Ramos (cell line): ENCODE measurements at regions not wholly inside any gene's neighbourhood (a gene's known extent, or its start where the extent isn't known, plus 50 kb on each side); places are given as distances from the start of the nearest gene placed in this dataset.

Experiments used
- in situ Hi-C: fragments of 300-500 bp; cut with MboI; formaldehyde crosslinking; loops from one replicate; pipeline ENCODE4 v1.14.3; 2022; ENCODE audit warnings: low sequenced_read_pairs; ENCODE audit not compliant: unreplicated experiment

DNA sequence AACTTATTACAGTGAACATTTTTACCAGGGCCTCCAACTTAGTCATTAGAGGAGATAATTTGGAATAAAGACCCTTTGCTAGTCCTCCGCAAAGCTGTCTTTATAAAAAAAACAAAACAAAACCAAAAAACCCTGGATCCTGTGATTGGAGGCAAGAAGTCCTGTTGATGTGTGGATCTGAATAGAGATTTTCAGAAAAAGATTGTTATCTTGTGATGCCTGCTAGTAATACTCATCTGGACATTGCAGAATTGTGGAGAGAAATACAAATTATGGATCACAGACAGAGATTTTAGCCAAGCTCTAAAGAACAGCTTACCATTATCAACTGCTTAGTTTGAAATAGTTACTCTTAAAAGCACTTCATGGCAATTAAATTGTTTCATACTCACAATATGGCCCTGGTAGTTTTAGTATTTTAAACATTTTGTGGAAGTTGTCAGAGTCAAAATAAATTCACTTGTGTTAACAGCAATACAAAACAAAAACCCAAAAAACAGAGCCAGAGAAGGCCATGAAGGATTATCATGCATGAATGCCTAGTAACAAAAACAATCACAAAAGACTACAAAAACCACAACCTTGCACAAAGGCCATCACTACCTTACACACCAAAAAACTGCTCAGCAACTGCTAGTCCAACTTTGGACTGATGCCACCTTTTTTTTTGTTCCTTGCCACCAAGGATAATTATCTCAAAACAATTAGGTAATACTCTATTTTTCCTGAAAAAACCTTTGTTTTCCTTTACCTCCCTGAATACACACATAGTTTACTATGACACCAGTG is 514.5 kb upstream of the SLIT2 start:
- in situ Hi-C loops = no loop called here

DNA sequence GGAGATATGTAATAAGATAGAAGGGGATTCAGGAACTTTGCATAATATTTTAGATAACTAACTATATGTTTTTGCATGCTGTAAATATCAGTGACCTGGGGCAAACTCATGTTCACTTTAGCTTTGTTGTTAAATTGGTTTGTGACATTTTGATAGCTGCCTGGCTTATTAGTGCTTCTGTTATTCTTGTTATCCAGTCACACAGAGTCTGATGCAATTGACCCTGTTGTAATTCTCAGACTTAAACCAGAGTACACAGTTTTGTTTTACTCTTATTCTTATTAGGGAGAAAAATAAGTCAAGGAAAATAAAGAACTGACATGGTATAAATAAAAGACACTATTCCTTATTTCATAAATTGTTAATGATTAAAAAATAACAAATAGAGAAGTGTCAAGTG is 516.7 kb upstream of the SLIT2 start:
- in situ Hi-C loops = no loop called here

DNA sequence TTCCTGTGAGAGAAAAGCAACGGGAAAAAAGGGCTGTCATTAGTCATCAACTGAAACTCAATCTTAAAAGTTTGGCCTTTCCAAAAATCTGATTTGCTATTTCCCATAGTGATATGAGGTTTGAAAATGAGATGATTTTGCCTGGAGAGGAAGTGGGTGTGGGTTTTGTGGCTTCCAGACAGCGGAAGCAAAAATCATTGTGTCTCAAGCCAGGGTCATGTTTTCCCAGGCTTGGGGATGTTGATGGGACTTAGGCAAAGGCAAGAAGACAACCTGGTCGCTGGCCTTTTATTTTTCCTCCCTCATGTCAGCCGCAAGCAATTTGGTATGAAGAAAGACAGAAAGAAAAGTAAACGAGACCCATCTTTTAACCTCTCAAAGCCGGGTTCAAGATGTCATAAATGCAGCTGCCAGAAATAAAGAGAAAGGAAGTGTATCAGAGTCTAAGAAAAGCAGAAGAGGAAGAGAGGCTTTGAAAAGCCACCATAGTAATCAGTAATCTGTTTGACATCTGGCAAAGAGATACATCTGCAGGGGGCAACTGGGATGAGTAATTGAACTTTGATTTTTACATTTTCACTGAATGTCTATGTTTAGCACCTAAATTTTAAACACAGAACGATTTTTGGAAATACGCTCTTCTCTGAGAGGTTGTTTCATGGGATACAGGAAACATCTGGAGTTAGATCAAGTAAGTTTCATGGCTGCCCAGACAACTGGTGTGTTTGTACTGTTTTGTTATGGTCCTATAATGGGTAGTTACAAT is 521.6 kb upstream of the SLIT2 start:
- in situ Hi-C loops = no loop called here

DNA sequence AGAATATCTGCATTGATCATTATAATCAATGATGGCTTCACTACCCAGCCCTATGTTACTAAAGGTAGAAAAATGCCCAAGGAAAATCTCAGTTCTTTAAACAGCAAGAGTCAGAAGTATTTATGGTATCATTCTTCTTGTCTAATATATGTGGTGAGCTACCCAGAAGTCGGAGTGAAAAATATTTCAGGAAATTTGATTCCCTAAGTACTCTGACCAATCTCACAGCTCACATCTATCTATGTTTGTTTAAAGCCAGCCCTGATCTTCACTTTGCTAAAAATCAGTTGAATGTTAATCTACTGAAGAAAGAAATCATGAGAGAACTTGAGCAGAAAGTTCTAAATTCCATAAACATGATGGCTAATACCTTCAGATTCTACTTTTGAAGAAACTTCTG is 522.9 kb upstream of the SLIT2 start:
- in situ Hi-C loops = no loop called here

DNA sequence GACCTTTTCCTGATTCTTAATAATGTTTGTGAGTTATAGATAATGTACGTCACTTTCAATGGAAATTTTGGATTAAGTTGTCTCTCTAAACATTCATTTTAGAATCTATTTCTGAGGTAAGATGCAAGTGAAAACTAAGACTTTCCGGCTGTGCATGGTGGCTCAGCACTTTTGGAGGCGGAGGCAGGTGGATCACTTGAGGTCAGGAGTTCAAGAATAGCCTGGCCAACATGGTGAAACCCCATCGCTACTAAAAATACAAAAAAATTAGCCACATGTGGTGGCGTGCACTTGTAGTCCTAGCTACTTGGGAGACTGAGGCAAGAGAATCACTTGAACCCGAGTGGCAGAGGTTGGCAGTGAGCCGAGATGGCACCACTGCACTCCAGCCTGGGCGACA is 524.6 kb upstream of the SLIT2 start:
- in situ Hi-C loops = no loop called here

DNA sequence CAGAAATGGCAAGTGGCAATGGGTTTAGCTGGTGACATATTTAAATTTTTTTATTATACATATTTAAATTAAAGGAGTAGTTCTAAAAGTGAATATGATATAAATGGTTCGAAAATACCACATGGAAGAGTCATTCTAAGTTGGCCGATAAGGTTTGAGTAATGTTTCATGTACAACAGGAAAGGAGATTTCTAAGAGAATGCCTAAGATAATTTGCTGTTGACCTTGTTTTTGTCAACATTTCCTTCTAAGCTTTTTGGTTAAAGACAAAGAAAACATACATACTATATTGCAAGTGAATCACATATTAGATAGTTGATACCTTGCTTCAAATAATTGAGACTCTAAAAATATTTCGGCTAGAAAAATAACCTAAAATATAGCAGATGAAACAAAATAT is 526.6 kb upstream of the SLIT2 start:
- in situ Hi-C loops = no loop called here

DNA sequence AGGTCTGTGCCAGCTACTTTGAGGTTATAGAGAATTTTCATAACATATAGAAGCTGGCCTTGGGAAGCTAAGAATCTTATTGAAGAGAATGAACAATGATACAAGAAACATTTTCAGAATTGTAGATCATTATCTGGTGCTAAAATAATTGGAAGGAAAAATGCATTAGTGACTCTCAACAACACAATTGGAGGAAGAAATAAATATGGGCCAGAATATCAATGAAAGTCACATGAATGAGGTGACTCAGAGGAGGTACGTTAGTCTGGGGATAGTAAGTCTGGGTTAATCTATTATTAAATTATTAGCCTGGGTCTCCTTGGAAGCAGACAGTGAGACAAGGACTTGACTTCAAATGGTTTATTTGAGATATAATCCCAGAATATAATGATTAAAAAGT is 529.3 kb upstream of the SLIT2 start:
- in situ Hi-C loops = no loop called here

DNA sequence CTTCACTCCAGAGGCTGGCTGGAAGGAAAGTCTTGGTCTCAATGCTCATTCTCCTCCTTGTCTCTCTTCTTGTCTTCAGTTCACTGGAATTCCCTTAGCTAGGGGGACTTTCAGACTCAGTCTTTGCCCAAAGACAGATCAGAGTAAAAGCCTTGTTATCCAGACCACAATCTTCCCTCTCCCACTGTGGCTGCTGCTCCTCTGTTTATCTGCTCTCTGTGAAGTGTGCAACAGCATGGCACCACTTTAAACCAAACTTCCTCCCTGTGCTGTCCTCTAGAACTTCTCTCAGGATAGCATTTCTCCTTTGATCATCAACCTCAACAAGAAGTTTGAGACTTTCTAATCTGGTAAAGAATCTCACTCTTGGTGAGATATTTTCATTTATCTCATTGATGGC is 530.1 kb upstream of the SLIT2 start:
- in situ Hi-C loops = no loop called here

DNA sequence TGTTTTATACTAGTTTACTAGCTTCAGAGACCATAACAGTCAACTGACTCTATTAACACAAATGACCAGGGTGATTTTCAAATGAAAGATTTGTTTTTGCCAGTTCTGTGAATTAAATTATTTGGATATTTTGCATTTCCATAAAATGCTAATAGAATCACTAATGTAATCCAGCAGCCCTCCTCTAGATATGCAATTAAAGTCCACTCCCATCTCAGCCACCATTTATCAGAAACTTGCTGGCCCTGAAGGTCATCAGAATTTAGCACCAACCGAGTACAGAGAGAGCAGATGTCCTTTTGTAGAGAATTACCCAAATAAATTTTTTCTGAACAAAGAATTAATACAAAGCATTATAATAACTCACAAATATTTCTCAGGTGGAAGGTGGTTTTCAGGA is 531.1 kb upstream of the SLIT2 start:
- in situ Hi-C loops = no loop called here

DNA sequence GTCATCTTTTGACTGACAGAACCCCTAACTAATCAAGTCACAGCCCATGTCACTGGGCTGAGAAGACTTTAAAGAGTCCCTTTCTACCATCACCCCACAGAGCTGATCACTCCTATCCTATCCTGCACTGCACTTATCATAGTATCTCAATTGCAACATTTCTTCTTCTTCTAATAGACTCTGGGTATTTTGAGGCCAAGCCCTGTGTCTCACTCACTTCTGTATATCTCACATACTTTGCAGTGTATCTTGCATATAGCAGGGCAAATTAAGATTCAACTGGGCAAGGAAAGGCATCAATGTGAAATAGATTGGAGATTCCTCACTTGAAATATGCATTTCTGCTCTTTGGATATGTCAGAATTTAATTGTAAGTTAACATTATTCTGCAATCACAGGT is 531.5 kb upstream of the SLIT2 start:
- in situ Hi-C loops = no loop called here

DNA sequence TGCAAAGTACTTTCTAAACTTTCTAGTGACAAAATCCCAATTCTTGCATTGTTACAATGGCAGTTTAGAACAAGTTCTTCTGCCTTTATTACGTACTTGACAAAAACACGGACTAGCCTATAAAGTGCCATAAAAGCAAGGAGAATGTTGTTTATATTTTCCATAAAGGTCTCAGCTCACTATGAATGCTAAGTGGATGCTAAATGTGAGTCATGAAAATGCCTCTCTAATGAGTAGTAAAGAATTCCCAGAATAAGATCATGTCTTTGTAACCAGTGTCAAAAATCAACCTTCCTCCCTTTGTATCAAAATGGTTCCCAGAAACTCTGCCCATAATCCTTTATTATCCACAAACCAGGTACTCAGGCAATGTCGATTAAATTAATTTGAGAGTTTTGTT is 539.8 kb upstream of the SLIT2 start:
- in situ Hi-C loops = no loop called here

DNA sequence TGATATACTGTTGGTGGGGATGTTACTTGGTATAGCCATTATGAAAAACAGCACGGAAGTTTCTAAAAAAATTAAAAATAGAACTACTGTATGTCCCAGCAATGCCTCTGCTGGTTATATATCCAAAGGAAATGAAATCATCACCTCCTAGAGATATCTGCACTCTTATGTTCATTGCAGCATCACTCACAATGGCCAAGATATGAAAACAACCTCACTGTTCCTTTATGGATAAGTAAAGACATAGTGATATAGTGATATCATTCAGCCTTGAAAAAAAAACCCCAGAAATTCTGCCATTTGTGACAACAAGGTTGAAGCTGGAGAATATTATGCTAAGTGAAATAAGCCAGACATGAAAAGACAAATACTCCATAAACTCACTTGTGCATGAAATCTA is 543.8 kb upstream of the SLIT2 start:
- in situ Hi-C loops = no loop called here

DNA sequence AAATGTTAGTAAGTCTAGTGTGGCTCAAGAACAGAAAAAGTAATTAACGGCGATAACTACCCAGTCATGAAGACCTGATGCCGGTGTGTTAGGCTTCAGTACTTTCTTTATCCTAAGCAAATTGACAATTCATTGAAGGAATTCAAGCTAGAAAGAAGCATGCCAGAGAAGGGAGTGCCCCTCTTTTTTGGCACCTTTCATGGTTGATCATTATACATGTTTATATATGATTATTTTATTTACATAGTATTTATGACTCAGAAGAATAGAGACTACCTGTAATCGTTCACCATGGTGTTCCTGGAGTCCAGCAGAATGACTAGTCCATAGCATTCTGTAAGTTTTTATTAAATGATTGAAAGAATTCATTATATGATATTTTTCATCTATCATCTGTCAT is 548.3 kb upstream of the SLIT2 start:
- in situ Hi-C loops = no loop called here

DNA sequence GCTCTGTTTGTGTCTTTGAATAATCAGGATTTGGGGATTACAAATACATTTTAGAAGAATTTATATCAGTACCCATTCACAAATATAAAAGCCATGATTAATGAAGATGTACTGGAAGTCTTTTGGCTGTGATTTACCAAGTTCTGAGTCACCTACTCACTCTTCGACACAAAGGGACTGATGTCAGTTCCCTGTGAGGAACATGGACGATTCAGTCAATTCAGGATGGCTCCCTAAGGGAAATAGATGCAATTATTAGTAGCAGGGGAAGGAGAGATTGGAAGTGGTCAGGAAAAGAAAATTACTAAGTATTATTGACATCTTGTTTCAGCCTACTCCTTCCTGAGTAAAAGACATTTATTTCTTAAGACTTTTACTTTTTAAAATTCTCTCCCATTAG is 550.7 kb upstream of the SLIT2 start:
- in situ Hi-C loops = no loop called here

DNA sequence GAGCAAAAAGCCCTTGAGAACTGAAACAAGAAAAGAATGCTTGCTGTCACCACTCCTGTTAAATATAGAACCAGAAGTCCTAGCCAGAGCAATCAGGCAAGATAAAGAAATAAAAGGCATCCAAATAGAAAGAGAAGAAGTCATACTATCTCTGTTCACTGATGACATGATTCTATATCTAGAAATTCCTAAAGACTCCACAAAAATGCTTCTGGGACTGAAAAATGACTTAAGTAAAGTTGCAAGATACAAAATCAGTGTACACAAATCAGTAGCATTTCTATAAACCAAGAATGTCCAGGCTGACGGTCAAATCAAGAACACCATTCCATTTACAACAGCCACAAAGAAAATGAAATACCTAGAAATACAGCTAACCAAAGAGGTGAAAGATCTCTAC is 552.7 kb upstream of the SLIT2 start:
- in situ Hi-C loops = no loop called here

DNA sequence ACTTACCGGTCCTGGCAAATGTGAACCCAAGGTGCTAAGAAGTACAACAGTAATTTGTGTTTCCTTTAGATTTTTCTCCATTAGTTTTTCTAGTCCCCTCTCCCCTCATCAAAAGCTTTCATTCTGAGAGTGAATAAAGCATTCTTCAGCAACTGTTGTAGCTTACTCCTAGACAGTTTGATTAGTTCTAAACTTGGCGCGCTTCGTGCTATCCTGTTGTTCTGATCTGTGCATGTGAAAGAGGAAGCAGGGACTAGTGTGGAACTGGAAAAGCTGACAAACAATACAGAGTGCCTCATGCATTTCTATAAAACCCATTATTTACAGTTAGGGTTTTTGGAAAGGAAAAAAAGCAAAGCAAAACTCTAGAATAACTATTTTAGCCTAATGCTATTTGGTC is 556.9 kb upstream of the SLIT2 start:
- in situ Hi-C loops = no loop called here

DNA sequence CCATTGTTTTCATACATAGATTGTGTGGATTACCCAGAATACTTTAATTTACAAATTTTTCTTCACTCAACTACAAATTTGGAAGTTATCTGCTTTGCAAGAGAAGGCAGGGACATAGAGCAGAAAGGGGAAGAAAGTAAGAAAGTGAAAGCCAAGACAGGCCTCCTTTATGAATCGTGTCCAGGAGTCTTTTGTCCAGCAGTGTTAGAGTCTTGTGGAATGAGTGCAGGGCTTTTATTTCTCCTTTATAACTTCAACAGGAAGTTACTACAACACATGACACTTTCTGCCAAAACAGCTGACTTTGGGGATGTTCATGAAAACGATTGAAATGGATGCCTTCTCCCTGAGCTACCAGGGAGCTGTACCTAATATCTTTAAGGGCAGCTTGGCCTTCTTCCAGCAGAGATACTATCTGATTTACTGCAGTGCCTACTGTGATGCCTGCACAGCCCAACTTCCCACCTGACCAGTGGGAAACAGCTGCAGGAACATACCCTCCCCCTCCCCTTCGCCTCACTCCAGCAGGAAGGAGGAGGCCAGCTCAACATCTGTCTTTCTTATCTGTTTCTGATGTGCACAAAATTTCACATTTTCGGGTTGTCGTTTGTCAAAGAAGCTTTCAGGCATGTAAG is 557.7 kb upstream of the SLIT2 start:
- in situ Hi-C loops = no loop called here

DNA sequence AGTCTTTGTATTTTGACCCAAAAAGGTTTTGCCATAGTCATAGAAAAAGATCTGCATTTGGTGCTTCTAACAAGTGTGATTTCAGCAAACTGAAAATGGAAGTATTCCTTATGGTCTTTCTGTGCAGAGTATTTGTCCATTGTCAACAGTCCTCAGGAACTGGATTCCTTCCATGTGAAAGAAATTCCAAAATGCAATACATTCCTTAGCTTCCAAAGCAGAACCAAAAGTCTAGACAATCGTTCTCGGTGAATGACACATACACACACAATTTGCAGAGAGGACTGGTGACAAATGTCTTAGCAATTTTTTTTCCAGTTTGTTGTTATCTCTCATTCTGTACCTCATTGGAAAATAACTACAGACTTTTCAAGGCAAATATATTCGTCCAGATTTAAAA is 562.2 kb upstream of the SLIT2 start:
- in situ Hi-C loops = no loop called here

DNA sequence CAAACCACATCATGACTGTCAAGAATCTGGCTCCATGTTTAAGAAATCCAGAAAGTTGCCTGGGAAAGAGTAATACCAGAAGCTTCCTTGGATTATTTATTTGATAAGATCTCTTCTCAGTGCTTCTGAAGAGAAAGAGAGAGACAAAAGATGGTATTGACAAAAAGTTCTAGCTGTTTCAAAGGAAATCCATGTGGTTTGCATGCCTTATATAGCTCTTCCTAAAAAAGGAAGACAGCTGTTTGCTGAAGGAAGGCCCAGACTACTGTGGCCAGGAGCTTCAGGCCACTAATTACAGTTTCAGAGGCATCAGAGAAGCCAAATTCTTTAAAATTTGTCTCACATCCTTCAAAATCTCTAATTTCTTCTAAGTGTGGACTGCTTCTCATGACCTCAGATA is 565.2 kb upstream of the SLIT2 start:
- in situ Hi-C loops = no loop called here

DNA sequence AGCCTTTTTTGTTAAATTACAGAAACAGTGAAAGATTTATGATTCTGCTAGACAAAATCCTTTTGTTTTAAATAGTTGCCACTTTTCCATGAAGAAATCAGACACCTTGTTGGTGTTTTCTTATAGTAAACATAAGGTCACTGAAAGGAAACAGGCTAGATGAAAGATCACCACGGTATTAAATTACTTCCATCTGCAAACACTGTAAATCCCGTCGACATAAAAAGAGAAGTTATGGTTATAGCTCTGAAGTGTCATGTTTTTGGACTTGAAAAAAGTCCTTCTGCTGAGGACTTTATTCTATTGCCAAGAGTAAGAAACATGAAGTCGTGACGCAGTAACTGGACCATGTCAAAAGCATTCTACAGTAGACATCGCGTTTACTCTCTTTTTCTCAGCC is 567.6 kb upstream of the SLIT2 start:
- in situ Hi-C loops = no loop called here

DNA sequence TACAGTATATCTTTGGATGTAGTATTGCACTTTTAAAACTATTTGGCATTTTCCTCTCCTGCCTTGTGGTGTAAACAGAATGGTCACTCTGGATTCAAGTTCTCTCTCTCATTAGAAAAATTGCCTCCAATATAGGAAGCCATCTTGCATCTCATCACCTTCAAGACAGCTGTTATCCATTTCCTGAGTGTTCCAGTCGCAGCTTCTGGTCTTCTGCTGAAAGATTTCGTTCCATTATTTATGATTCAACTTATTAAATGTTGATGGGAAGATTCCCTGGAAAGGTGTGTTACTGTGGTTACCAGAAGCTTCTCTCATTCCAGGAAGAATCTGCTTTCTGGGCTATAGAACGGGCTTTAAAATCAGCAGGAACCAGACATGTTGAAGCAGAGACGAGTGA is 568.3 kb upstream of the SLIT2 start:
- in situ Hi-C loops = no loop called here

DNA sequence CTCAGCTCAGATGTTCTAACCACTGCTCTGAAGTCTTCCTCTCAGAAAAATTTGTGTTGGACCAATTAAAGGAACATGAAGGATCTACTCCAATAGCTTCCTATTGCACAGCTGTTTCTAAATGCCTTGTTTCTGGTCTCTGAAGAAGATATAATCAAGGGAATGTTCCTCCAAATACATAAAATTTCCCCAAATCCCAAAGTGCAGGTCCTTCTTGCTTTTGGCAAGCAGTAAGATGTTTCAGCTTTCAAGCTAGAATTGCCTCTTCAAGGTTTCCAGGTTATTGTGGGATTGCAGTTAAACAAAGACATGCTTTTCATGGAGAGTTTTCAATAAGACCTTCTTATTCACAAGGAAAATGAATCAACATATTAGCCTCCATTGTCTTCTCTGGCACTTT is 574.5 kb upstream of the SLIT2 start:
- in situ Hi-C loops = no loop called here
